T1000 (cell line): ENCODE measurements at regions not wholly inside any gene's neighbourhood (a gene's known extent, or its start where the extent isn't known, plus 50 kb on each side); places are given as distances from the start of the nearest gene placed in this dataset.

Experiments used
- DNase-seq: peaks from one replicate; lab custom pipeline; 2025; ENCODE audit warnings: mixed read lengths; lab: John Stamatoyannopoulos, UW

GRCh38 chr3:110542552-110543150 lies 529.0 kb upstream of the NECTIN3 start:
- DNase-seq: no peak

DNA sequence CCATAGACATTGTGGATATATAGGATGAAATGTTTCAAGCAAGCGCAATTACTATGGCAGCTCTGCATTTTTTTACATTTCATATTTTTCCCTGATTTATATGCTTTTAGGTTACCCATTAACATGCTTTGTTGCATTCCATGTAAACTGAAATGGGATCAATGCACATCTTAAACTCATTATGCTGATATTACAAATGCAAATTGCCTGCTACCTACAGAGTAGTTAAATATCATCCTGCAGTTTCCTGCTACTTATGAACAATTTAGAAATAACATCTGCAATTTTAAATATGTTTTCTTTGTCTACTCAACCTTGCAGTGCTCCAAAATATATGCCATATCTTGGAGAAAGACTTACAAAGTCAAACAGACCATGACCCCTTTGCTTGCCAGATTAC lies 526.9 kb upstream of the NECTIN3 start:
- DNase-seq: no peak

DNA sequence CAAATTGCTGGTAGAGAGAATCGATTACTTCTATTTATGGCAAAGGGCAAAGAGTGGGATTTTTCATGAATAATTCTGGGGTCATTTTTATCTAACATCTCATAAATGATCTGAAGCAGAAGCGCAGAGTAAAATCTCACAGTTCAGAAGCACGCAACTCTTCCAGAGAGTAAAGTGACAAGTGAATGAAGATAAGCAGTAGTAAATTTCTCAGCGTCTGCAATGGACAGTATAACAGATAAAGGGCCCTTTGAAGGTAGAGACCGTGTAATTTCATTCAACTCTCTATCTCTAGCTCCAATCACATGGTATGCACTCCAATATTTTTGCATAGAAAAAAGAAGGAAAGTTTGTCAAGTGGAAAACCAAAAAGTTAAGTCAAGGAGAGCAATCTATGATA lies 521.1 kb upstream of the NECTIN3 start:
- DNase-seq: no peak

DNA sequence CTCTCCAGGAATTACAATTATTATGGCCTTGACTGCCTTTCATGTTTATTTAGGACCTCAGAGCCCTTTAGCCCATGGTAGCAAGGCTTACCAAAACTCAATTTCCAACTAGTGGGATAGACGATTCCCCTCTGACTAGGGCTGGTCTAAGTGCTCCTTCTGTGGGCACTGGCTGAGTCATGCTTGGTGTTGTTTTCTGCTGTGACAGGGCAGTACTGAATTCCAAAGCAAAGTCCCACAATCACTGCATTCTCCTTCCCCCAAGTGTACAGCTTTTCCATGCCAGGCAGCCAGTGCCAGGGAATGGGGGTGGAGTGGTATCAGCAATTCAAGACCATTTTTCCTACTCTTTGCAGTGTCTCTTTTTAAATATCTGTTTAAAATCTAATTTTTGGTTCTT lies 509.0 kb upstream of the NECTIN3 start:
- no peak for DNase-seq

GRCh38 chr3:110564674-110565073 lies 506.9 kb upstream of the NECTIN3 start:
- DNase-seq: no peak

DNA sequence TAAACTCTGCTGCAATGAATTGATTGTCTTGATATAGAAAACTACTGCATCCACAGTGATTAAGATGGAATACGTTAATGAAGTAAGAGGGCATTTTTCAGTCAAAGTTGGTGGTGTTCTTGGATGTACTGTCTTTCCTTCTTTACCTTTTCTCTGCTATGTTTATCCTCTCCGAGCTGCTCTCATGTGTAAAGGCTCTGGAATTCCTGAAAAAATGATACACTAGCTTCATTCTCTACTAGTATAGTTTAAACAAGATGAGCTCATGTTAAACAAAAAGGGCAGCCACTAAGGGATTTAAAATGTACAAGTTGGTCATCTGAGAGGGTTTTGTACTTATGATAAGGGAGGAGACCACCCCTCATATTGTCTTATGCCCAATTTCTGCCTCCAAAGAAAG lies 504.6 kb upstream of the NECTIN3 start:
- no peak for DNase-seq

DNA sequence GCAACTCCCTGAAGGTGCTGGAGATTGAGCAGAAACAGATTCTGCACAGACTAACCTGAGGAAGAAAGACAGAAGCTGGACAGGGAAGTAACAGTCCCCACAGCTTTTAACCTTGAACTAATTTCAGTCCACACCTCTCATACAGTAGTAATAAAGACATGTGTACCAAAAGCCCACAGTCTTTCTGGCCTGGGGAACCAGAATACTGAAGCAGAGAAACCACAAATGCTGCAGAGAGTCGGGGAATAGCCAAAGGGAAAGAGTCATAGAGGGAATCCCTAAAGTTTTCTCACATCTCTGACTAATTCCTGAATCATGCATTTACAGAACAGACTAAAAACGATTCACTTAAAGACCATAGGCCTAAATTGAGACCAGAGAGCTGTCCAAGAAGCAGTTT lies 503.4 kb upstream of the NECTIN3 start:
- no peak for DNase-seq

DNA sequence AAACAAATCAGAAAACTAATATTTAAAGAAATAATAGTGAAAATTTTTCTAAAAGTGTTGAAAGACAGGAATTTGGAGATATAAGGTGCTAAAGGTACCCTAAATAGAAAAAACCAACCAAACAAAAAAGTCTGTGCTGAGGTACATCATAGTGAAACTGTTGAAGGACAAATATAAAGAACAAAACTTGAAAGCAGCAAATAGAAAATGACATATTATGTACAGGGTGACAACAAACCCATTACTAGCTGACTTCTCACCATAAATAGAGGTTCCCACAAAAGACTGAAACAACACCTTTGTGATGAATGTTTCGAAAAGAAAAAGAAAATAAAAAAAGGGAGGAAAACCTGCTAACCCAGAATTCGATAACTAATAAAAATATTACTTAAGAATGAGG lies 502.5 kb upstream of the NECTIN3 start:
- DNase-seq: no peak

- peak; percentile 9 for DNase-seq
Observed at GRCh38 chr3:110575702-110576101, 495.9 kb upstream of the NECTIN3 start.

- DNase-seq: peak; percentile 61
Observed at GRCh38 chr3:110576960-110577359, 494.7 kb upstream of the NECTIN3 start.

- no peak for DNase-seq
Observed at GRCh38 chr3:110577854-110578253, 493.8 kb upstream of the NECTIN3 start.

DNA sequence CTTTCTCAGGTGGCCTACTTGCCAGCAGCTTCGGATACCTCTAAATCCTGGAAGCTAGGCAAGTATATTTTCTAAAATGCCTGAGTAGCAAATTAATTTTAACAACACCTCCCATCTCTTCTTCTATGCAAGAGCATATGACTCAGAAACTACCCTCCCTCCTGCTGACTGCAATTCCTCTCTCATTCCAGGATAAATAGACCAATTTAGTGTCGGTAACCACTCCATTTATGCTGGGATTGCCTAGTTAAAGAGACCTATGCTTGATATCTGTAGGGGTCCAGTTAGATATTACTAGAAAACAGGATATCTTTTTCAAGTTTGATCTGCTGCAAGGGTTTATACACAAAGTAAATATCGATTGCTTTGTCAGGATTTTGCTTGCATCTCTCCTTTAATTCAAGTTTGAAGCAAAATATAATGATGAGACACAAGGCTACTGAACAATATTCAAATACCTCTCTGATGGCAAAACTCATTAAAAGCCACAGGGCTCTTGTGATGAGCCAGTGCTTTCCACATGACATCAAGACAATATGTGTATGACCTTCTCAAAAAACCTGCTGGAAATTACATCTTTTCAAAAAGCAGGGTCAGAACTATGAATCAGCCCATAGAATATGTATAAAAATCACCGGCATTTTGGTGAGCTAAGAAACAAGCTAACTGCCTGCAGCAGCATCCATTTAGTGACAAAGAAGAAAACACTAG lies 491.6 kb upstream of the NECTIN3 start:
- DNase-seq: no peak

GRCh38 chr3:110583373-110583935 lies 488.2 kb upstream of the NECTIN3 start:
- no peak for DNase-seq

- no peak for DNase-seq
Observed at GRCh38 chr3:110588906-110589305, 482.7 kb upstream of the NECTIN3 start.

DNA sequence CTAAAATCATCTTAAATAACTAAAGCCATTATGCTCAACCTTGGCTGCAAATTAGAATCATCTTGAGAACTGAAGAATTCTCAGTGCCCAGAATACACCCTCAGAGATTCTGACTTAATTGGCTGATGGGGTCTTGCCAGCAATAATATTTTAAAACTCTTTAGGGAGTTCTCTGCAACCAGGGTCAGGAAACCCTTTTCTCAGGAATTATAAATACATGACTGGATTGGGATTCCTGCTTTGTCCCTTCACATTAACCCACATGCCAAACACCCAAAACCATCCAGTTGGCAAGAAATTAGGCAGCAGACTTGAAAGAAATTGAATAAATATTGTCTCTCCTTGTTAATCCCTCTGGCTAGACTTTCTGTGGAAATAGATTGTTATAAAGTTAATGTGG lies 482.3 kb upstream of the NECTIN3 start:
- no peak for DNase-seq

DNA sequence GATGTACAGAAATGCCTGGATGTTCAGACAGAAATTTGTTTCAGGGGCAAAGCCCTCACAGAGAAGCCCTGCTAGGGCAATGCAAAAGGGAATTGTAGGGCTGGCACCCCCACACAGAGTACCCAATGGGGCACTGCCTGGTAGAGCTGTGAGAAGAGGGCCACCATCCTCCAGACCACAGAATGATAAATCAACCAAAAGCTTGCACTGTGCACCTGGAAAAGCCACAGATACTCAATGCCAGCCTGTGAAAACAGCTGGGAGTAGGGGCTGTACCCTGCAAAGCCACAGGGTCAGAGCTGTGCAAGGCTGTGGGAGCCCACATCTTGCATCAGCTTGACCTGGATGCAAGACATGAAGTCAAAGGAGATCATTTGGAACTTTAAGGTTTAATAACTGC lies 477.9 kb upstream of the NECTIN3 start:
- no peak for DNase-seq

- no peak for DNase-seq
Observed at GRCh38 chr3:110598847-110599490, 472.6 kb upstream of the NECTIN3 start.

DNA sequence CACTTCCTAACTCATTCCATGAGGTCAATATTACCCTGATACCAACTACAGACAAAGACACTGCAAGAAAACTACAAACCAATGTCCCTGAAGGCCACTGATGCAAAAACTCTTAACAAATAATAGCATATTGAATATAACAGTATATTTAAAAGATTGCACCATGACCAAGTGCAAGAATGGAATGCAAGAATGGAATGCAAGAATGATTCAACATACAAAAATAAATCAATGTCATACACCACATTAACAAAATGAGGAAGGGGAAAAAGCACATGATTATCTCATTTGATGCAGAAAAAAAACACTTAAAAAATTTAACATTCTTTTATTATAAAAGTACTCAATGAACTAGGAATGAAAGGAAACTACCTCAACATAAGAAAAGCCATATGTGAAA lies 463.1 kb upstream of the NECTIN3 start:
- no peak for DNase-seq

- no peak for DNase-seq
Observed at GRCh38 chr3:110612045-110612444, 459.6 kb upstream of the NECTIN3 start.

DNA sequence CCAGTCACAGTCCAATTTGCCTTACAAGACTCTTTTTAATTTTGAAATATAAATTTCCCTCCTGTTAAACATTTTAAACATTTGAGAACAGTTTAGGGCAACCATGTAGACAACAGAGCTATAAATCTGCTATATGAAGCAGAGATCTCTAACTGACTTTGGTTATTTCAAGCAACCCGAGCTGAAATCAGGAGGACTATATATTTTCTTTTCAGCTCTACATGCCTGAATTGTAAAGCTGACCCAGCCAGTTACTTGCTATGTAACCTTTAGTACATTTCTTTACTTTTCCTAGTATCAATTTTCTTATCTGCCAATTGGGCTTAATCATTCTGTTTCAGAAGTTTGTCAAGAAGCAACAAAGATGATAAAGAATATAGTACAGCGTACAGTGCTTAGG lies 457.4 kb upstream of the NECTIN3 start:
- DNase-seq: no peak

DNA sequence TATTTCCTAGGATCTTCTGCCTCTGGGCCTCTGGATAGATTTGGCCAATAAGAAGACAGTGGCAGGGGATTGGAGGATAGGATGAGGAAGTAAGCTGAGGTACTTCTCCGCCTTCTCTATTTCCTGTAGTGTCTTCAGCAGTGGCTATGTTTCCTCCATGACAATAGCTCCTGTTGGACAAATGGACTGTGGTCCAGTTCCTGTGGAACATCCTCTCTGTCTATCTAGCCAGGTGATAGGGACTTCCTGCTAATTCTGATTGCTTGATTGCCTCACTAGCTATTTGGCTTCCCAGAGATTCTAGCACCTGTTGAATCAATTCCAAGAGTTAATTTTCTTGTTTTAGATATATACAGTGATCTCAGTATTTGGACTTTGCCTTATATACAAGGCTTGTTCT lies 456.2 kb upstream of the NECTIN3 start:
- no peak for DNase-seq

DNA sequence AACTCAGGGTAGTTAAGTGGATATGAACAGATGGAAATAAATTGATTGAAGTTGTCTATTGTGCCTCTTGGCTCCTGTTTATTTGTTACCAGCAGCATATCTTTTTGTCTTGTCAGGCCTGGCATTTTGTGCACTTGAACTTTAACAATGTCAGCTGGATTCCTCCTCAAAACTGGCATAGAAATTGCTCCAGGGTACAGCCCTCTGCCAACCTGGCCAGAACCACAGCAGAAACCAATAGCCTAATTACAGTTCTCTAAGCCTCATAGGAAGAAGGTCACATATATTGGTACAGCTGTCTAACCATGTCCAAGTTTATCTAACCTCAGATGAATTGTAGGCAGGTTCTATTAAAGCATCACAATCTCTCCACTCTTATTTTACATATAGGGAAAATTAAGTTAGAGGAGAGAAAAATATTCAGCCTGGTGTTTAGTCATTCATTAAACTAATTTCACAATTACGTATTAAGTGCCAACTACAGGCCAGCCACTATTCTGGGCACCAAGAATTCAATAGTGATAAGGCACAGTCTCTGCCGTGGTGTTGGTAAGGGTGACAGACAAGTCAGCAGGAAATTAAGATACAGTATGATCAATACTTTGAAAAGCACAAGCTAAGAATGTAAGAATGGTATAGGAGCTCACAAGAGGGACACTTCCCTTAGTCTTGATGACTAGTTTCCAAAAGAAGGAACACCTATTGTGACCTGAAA lies 452.9 kb upstream of the NECTIN3 start:
- DNase-seq: no peak

DNA sequence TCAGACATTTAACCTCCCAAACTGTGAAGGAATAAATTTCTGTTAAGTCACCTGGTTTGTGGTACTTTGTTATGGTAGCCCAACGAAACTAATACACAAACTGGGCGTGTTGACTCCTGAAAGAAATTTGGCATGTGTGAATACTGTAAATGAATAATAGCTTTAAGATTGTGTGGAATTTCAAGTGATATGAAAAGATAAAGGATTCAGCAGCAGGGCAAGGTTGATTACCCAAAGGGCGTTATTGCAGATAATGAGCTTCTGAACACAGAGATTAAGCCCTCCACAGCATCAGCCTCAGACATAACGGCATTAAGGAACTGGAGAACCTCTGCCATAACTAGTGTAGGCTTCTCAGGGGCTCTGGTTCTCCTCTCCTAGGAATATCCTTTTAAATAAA lies 451.5 kb upstream of the NECTIN3 start:
- DNase-seq: no peak
